Thoracic aorta (tissue), 2 donors: ENCODE measurements at regions not wholly inside any gene's neighbourhood (a gene's known extent, or its start where the extent isn't known, plus 50 kb on each side); places are given as distances from the start of the nearest gene placed in this dataset.

Experiments
- ATAC-seq: fragments of 150-250 bp; one replicate; pipeline ENCODE4 v1.8.0; 2017; ENCODE audit warnings: low read depth; ENCODE audit not compliant: insufficient number of reproducible peaks, low FRiP score
- DNase-seq: peaks from one replicate; pipeline ENCODE4 v3.0.0-alpha.2; 2020; ENCODE audit warnings: low spot score
- H3K27ac ChIP-seq, 2 donors: fragments of 200-600 bp; sonication (generic); 1 replicate in 1 of 2; 2 replicates in 1 of 2; pipeline ENCODE4 v1.5.1; 2016; ENCODE audit warnings: mild to moderate bottlenecking in 2 of 2, moderate library complexity in 2 of 2
- H3K27me3 ChIP-seq: fragments of 200-600 bp; sonication (generic); replicated peaks from 2 replicates; pipeline ENCODE4 v1.6.0; 2016; ENCODE audit warnings: mild to moderate bottlenecking; ENCODE audit not compliant: insufficient read depth
- H3K36me3 ChIP-seq: fragments of 200-600 bp; sonication (generic); one replicate; pipeline ENCODE4 v1.5.1; 2016
- H3K4me1 ChIP-seq, 2 donors: fragments of 200-600 bp; sonication (generic); 1 replicate in 1 of 2; 2 replicates in 1 of 2; pipeline versions ENCODE4 v1.5.1 to v1.6.0; 2016; ENCODE audit warnings: low read depth in 2 of 2, mild to moderate bottlenecking in 1 of 2; ENCODE audit not compliant: control insufficient read depth in 1 of 2
- H3K4me3 ChIP-seq: fragments of 200-600 bp; sonication (generic); 2 replicates; pipeline ENCODE4 v1.5.1; 2016; ENCODE audit warnings: mild to moderate bottlenecking
- H3K9me3 ChIP-seq: fragments of 200-600 bp; sonication (generic); 2 replicates; pipeline ENCODE4 v1.5.1; 2016
- CTCF ChIP-seq: fragments of 200-600 bp; sonication (generic); IDR thresholded peaks from one replicate; pipeline ENCODE4 v1.5.1; 2019; ENCODE audit warnings: antibody characterized with exemption

DNA sequence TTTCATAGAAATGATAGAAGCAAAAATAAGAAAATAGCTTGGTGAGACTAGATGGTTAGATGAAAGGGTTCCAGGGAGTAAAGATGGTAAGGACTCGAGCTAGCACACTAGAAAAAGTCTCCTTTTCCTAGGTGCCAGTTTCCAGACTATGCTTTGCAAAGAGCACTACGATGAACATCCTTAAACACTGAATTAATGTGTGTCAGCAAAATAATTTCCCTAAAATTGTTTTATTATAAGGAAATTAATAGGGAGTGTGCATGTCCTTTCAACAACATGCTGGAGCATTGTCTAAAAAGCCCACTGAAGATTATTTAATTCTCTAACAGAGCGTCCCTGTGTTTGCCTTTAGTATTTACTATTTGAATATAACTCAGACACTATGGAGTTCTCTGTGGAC is 107.4 kb upstream of the NDUFV2 start:
- H3K36me3 ChIP-seq = no peaks in the 10 kb centered on the region
- TF ChIP-seq CTCF = no peak
- H3K9me3 ChIP-seq = no peaks in the 10 kb centered on the region

DNA sequence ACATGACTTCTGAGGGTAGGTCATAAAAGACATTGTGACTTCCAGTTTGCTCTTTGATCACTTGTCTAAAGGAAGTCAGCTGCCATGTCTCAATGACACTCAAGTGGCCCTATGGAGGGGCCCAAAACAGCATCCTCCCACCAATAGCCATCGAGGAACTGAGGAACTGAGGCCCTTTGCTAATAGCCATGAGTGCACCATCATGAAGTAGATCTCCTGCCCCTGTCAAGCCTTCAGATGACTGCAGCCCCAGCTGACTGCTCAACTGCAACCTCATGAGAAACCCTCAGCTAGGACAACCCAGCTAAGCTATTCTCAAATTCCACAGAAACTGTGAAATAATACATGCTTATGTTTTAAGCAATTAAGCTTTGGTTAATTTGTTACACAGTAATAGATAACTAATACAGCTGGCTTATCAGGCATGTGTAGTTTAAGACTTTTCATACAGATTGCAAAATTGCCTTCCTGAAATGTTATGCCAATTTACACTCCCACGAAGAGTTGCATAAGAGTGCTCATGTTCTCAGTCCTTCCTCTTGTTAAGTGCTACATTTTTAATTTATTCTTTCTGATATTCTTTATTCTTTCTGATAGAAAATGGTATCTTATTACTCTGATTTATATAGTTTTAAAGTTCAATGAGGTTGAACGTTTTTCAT is 105.6 kb upstream of the NDUFV2 start:
- no peak for DNase-seq
- TF ChIP-seq CTCF = no peak
- Histone ChIP-seq H3K27ac (peak overlapping the region in 1 of 2 donors; percentile 34), H3K4me1 (peaks cover 9 to 25% of the 10 kb centered on the region in 2 donors), H3K36me3 (no peaks in the 10 kb centered on the region), H3K27me3 (no peaks in the 10 kb centered on the region), H3K9me3 (no peaks in the 10 kb centered on the region), H3K4me3 (no peak overlapping the region)
- ATAC-seq = no peak

More for the DNA sequence above, 107.4 kb upstream of the NDUFV2 start:
- ATAC-seq (no peak), DNase-seq (no peak)
- no peak overlapping the region for H3K27ac ChIP-seq
- H3K27me3 ChIP-seq = no peaks in the 10 kb centered on the region
- H3K4me1 ChIP-seq = peaks cover 0 to 23% of the 10 kb centered on the region in 2 donors
- no peak overlapping the region for H3K4me3 ChIP-seq

DNA sequence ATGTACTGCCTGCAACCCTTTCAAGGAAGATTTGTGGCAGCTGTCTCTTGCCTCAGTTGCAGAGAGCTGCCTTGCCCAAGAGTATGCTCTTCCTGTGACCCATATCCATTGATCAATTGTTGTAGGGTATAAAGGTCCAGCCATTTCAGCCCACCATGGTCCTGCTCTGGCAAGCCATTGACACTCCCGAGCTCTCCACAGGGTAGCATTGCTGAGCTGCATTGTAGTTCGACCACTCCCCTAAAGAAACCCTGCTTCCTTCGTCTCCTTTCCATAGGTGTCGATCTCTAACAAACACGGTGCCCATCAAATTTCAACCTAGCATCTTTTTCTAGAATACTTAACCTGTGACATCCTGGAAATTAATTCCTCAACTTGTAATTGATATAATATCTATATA is 104.9 kb upstream of the NDUFV2 start:
- H3K4me3 ChIP-seq = no peak overlapping the region
- DNase-seq (no peak), ATAC-seq (no peak)
- H3K27ac ChIP-seq = no peak overlapping the region
- no peaks in the 10 kb centered on the region for H3K27me3 ChIP-seq
- H3K9me3 ChIP-seq = no peaks in the 10 kb centered on the region
- no peak for TF ChIP-seq CTCF
- H3K4me1 ChIP-seq = peaks cover 9 to 25% of the 10 kb centered on the region in 2 donors
- no peaks in the 10 kb centered on the region for H3K36me3 ChIP-seq

- TF ChIP-seq CTCF = no peak
- peak; percentile 41 for ATAC-seq
- peak overlapping the region in 1 of 2 donors; percentile 28 for H3K27ac ChIP-seq
Observed at GRCh38 chr18:8998481-8999217, 103.8 kb upstream of the NDUFV2 start.

DNA sequence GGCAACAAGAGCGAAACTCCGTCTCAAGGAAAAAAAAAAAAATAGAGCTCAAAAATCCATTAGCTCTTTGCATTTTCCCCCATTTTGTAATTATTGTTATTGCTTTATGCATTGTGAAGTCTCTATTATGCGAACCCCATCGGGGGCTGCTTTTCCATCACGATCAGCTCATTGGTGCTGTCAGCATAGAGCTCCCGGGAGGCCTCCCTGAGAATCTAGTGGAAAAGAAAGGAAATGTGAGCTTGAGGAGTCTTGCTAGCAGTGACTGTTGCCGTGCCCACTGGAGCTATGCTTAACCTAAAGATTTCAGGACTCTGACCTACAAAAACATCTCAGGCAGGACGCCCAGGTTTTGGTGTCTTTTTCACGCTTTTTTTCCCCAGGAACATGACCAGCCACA is 102.6 kb upstream of the NDUFV2 start:
- DNase-seq (no peak), ATAC-seq (no peak)
- Histone ChIP-seq H3K27ac (no peak overlapping the region), H3K36me3 (no peaks in the 10 kb centered on the region), H3K4me1 (peaks cover 9 to 25% of the 10 kb centered on the region in 2 donors), H3K9me3 (no peaks in the 10 kb centered on the region), H3K4me3 (no peak overlapping the region), H3K27me3 (no peaks in the 10 kb centered on the region)
- no peak for TF ChIP-seq CTCF

More at GRCh38 chr18:8998481-8999217, 103.8 kb upstream of the NDUFV2 start:
- Histone ChIP-seq H3K4me1 (peaks cover 9 to 25% of the 10 kb centered on the region in 2 donors), H3K27me3 (no peaks in the 10 kb centered on the region), H3K36me3 (no peaks in the 10 kb centered on the region), H3K4me3 (no peak overlapping the region), H3K9me3 (no peaks in the 10 kb centered on the region)
- DNase-seq = no peak
